ENCODE measurements at regions not wholly inside any gene's neighbourhood (a gene's known extent, or its start where the extent isn't known, plus 50 kb on each side); places are given as distances from the start of the nearest gene placed in this dataset.

- no peak for TF ChIP-seq CTCF (conservative IDR thresholded peaks at IDR 0.05 in 1 of 2, IDR thresholded peaks at IDR 0.05 in 1 of 2; ENCODE audit: extremely low read depth in 1 of 2, insufficient read depth in 1 of 2, low read depth in 1 of 2, low read length in 2 of 2)
- TF ChIP-seq EZH2 (IDR thresholded peaks at IDR 0.05; ENCODE audit: borderline replicate concordance, low read length) = no peak
These were observed 314.5 kb downstream of the KLF12 start for GRCh38 chr13:73819711-73820110.

Measured in mammary epithelial cell (primary cell).